Neural cell (in vitro differentiated cells): ENCODE measurements at regions not wholly inside any gene's neighbourhood (a gene's known extent, or its start where the extent isn't known, plus 50 kb on each side); places are given as distances from the start of the nearest gene placed in this dataset.

Source experiments
- EP300 ChIP-seq: fragments of 450-650 bp; conservative IDR thresholded peaks from 2 replicates; pipeline ENCODE4 v1.6.1; 2014; ENCODE audit warnings: antibody characterized with exemption, mild to moderate bottlenecking, moderate library complexity; ENCODE audit not compliant: poor library complexity, severe bottlenecking
- MXI1 ChIP-seq: fragments of 450-650 bp; conservative IDR thresholded peaks from 2 replicates; pipeline ENCODE4 v1.6.1; 2014; ENCODE audit warnings: antibody characterized with exemption, mild to moderate bottlenecking; ENCODE audit not compliant: poor library complexity, severe bottlenecking
- POLR2AphosphoS5 ChIP-seq: IDR thresholded peaks from 2 replicates; pipeline ENCODE4 v1.6.1; 2012
- SMC3 ChIP-seq: fragments of 450-650 bp; conservative IDR thresholded peaks from 2 replicates; pipeline ENCODE4 v1.6.1; 2014; ENCODE audit warnings: antibody characterized with exemption, mild to moderate bottlenecking, moderate library complexity; ENCODE audit not compliant: poor library complexity
- TAF1 ChIP-seq: IDR thresholded peaks from 2 replicates; pipeline ENCODE4 v1.6.1; 2012; ENCODE audit warnings: low read depth
- TF ChIP-seq, protein P1 (sequence below): fragments of 450-650 bp; IDR thresholded peaks from 2 replicates; pipeline ENCODE4 v1.5.1; 2014; ENCODE audit warnings: antibody characterized with exemption, mild to moderate bottlenecking, moderate library complexity; ENCODE audit not compliant: poor library complexity, severe bottlenecking

DNA sequence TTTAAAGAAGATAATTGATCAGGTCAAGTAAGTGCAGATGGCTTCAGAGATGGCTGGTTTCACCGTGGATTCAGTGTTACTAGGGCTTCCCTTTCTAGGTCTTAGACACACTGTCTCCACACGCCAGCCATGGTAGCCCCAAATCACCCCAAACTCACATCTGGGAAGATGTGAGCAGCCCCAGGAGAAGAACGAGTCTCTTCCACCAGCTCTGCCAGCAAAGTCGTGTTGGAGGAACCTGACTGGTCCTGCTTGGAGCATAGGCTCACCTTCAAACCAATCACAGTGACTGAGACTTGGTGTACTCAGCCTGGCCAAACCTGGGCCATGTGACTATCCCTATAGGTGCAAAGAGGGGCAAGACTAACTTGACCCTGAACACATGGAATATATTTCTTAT is 296.7 kb downstream of the RPLP1 start:
- TF ChIP-seq, protein P1, sequence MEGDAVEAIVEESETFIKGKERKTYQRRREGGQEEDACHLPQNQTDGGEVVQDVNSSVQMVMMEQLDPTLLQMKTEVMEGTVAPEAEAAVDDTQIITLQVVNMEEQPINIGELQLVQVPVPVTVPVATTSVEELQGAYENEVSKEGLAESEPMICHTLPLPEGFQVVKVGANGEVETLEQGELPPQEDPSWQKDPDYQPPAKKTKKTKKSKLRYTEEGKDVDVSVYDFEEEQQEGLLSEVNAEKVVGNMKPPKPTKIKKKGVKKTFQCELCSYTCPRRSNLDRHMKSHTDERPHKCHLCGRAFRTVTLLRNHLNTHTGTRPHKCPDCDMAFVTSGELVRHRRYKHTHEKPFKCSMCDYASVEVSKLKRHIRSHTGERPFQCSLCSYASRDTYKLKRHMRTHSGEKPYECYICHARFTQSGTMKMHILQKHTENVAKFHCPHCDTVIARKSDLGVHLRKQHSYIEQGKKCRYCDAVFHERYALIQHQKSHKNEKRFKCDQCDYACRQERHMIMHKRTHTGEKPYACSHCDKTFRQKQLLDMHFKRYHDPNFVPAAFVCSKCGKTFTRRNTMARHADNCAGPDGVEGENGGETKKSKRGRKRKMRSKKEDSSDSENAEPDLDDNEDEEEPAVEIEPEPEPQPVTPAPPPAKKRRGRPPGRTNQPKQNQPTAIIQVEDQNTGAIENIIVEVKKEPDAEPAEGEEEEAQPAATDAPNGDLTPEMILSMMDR, result no peak
- no peak for TF ChIP-seq SMC3
- TF ChIP-seq TAF1, result no peak
- no peak for TF ChIP-seq EP300
- TF ChIP-seq POLR2AphosphoS5, result no peak
- TF ChIP-seq MXI1, result no peak
